ENCODE measurements at regions not wholly inside any gene's neighbourhood (a gene's known extent, or its start where the extent isn't known, plus 50 kb on each side); places are given as distances from the start of the nearest gene placed in this dataset.

- TF ChIP-seq, protein P1, sequence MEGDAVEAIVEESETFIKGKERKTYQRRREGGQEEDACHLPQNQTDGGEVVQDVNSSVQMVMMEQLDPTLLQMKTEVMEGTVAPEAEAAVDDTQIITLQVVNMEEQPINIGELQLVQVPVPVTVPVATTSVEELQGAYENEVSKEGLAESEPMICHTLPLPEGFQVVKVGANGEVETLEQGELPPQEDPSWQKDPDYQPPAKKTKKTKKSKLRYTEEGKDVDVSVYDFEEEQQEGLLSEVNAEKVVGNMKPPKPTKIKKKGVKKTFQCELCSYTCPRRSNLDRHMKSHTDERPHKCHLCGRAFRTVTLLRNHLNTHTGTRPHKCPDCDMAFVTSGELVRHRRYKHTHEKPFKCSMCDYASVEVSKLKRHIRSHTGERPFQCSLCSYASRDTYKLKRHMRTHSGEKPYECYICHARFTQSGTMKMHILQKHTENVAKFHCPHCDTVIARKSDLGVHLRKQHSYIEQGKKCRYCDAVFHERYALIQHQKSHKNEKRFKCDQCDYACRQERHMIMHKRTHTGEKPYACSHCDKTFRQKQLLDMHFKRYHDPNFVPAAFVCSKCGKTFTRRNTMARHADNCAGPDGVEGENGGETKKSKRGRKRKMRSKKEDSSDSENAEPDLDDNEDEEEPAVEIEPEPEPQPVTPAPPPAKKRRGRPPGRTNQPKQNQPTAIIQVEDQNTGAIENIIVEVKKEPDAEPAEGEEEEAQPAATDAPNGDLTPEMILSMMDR (IDR thresholded peaks at IDR 0.05; ENCODE audit: low read depth, low read length): no peak
- no peak for DNase-seq (ENCODE audit: extremely low read depth, low read depth)
Measured at GRCh38 chr2:11922294-11922693, 175.9 kb downstream of the LPIN1 start.

GRCh38 chr2:11923935-11924334, 177.5 kb downstream of the LPIN1 start:
- no peak for DNase-seq (ENCODE audit: extremely low read depth, low read depth)
- TF ChIP-seq, protein P1 (IDR thresholded peaks at IDR 0.05; ENCODE audit: low read depth, low read length): no peak

GRCh38 chr2:11925295-11926066, 179.0 kb downstream of the LPIN1 start:
- TF ChIP-seq, protein P1 (IDR thresholded peaks at IDR 0.05; ENCODE audit: low read depth, low read length): no peak
- DNase-seq (ENCODE audit: extremely low read depth, low read depth): no peak

- DNase-seq (ENCODE audit: extremely low read depth, low read depth): no peak
- TF ChIP-seq, protein P1 (IDR thresholded peaks at IDR 0.05; ENCODE audit: low read depth, low read length): no peak
Measured at GRCh38 chr2:11930211-11930761, 183.9 kb downstream of the LPIN1 start.

DNA sequence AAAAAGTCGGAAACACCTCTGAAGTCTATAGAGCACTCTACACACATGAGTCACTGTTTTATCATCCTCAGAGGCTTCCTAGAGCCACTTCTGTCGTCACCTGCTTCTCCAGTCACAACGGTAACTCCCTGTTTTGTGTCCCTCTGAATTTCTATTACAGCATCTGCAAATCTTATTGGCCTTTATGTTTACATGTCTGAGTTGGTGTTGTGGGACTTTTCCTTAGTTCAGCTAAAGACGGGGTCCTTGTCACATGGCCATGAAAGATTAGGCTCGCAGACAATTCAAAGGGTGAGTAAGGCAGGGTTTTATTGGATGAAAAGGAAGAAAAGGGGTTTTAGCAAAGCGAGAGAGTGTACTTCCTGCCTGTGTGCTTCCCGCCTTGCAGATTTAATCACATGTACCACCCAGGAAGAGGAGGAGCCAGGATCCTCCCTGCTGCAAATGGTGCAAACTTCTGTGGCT, 185.6 kb downstream of the LPIN1 start:
- DNase-seq (ENCODE audit: extremely low read depth, low read depth): no peak
- TF ChIP-seq, protein P1 (IDR thresholded peaks at IDR 0.05; ENCODE audit: low read depth, low read length): no peak

GRCh38 chr2:11932962-11933361, 186.5 kb downstream of the LPIN1 start:
- no peak for DNase-seq (ENCODE audit: extremely low read depth, low read depth)
- TF ChIP-seq, protein P1 (IDR thresholded peaks at IDR 0.05; ENCODE audit: low read depth, low read length): no peak

- no peak for DNase-seq (ENCODE audit: extremely low read depth, low read depth)
- TF ChIP-seq, protein P1 (IDR thresholded peaks at IDR 0.05; ENCODE audit: low read depth, low read length): no peak
Measured at GRCh38 chr2:11933854-11934253, 187.4 kb downstream of the LPIN1 start.

Data from AG09319 (cell line).